ENCODE measurements at regions not wholly inside any gene's neighbourhood (a gene's known extent, or its start where the extent isn't known, plus 50 kb on each side); places are given as distances from the start of the nearest gene placed in this dataset.

- TF ChIP-seq MAFK (IDR thresholded peaks at IDR 0.05; ENCODE audit: low read depth, low read length), result no peak
- TF ChIP-seq GABPA (IDR thresholded peaks at IDR 0.05; ENCODE audit: borderline replicate concordance, insufficient read depth, low read length), result no peak
- TF ChIP-seq HDAC6 (IDR thresholded peaks at IDR 0.05; ENCODE audit: low read depth, low read length), result no peak
- TF ChIP-seq YY1 (IDR thresholded peaks at IDR 0.05; ENCODE audit: low read depth, low read length), result no peak
- no peak for TF ChIP-seq ATF2 (IDR thresholded peaks at IDR 0.05; ENCODE audit: low read length)
These were observed 145.1 kb upstream of the TRPC7 start (continued) for GRCh38 chr5:136510481-136510880.

Data from H1 (cell line).